ENCODE measurements at regions not wholly inside any gene's neighbourhood (a gene's known extent, or its start where the extent isn't known, plus 50 kb on each side); places are given as distances from the start of the nearest gene placed in this dataset.

GRCh38 chr5:167699432-167699831 lies 592.0 kb upstream of the WWC1 start:
- in situ Hi-C loops (cut with MboI; ENCODE audit: low sequenced_read_pairs) = no loop called here

GRCh38 chr5:167701051-167701450 lies 590.4 kb upstream of the WWC1 start:
- in situ Hi-C loops (cut with MboI; ENCODE audit: low sequenced_read_pairs) = no loop called here

GRCh38 chr5:167702014-167702413 lies 589.4 kb upstream of the WWC1 start:
- in situ Hi-C loops (cut with MboI; ENCODE audit: low sequenced_read_pairs) = no loop called here

GRCh38 chr5:167708449-167708848 lies 583.0 kb upstream of the WWC1 start:
- in situ Hi-C loops (cut with MboI; ENCODE audit: low sequenced_read_pairs) = no loop called here

- in situ Hi-C loops (cut with MboI; ENCODE audit: low sequenced_read_pairs) = no loop called here
These were observed 581.8 kb upstream of the WWC1 start for GRCh38 chr5:167709625-167710024.

- in situ Hi-C loops (cut with MboI; ENCODE audit: low sequenced_read_pairs) = no loop called here
These were observed 580.9 kb upstream of the WWC1 start for GRCh38 chr5:167710444-167711073.

- in situ Hi-C loops (cut with MboI; ENCODE audit: low sequenced_read_pairs) = no loop called here
These were observed 578.4 kb upstream of the WWC1 start for GRCh38 chr5:167712986-167713585.

GRCh38 chr5:167713896-167714295 lies 577.5 kb upstream of the WWC1 start:
- in situ Hi-C loops (cut with MboI; ENCODE audit: low sequenced_read_pairs) = no loop called here

- in situ Hi-C loops (cut with MboI; ENCODE audit: low sequenced_read_pairs) = no loop called here
These were observed 575.2 kb upstream of the WWC1 start for GRCh38 chr5:167716126-167716775.

GRCh38 chr5:167720259-167720658 lies 571.2 kb upstream of the WWC1 start:
- in situ Hi-C loops (cut with MboI; ENCODE audit: low sequenced_read_pairs) = no loop called here

GRCh38 chr5:167720676-167721260 lies 570.7 kb upstream of the WWC1 start:
- in situ Hi-C loops (cut with MboI; ENCODE audit: low sequenced_read_pairs) = no loop called here

GRCh38 chr5:167721926-167722440 lies 569.5 kb upstream of the WWC1 start:
- in situ Hi-C loops (cut with MboI; ENCODE audit: low sequenced_read_pairs) = no loop called here

- in situ Hi-C loops (cut with MboI; ENCODE audit: low sequenced_read_pairs) = no loop called here
These were observed 568.1 kb upstream of the WWC1 start for GRCh38 chr5:167723254-167723871.

GRCh38 chr5:167725264-167725663 lies 566.2 kb upstream of the WWC1 start:
- in situ Hi-C loops (cut with MboI; ENCODE audit: low sequenced_read_pairs) = no loop called here

GRCh38 chr5:167725741-167726140 lies 565.7 kb upstream of the WWC1 start:
- in situ Hi-C loops (cut with MboI; ENCODE audit: low sequenced_read_pairs) = no loop called here

GRCh38 chr5:167726642-167727041 lies 564.8 kb upstream of the WWC1 start:
- in situ Hi-C loops (cut with MboI; ENCODE audit: low sequenced_read_pairs) = no loop called here

- in situ Hi-C loops (cut with MboI; ENCODE audit: low sequenced_read_pairs) = no loop called here
These were observed 561.3 kb upstream of the WWC1 start for GRCh38 chr5:167730121-167730520.

GRCh38 chr5:167730656-167731055 lies 560.8 kb upstream of the WWC1 start:
- in situ Hi-C loops (cut with MboI; ENCODE audit: low sequenced_read_pairs) = no loop called here

- in situ Hi-C loops (cut with MboI; ENCODE audit: low sequenced_read_pairs) = no loop called here
These were observed 559.5 kb upstream of the WWC1 start for GRCh38 chr5:167731951-167732350.

GRCh38 chr5:167732499-167732898 lies 558.9 kb upstream of the WWC1 start:
- in situ Hi-C loops (cut with MboI; ENCODE audit: low sequenced_read_pairs) = no loop called here

GRCh38 chr5:167736992-167737391 lies 554.5 kb upstream of the WWC1 start:
- in situ Hi-C loops (cut with MboI; ENCODE audit: low sequenced_read_pairs) = no loop called here

Measured in HL-60/S4 (cell line).